ENCODE measurements at regions not wholly inside any gene's neighbourhood (a gene's known extent, or its start where the extent isn't known, plus 50 kb on each side); places are given as distances from the start of the nearest gene placed in this dataset.

DNA sequence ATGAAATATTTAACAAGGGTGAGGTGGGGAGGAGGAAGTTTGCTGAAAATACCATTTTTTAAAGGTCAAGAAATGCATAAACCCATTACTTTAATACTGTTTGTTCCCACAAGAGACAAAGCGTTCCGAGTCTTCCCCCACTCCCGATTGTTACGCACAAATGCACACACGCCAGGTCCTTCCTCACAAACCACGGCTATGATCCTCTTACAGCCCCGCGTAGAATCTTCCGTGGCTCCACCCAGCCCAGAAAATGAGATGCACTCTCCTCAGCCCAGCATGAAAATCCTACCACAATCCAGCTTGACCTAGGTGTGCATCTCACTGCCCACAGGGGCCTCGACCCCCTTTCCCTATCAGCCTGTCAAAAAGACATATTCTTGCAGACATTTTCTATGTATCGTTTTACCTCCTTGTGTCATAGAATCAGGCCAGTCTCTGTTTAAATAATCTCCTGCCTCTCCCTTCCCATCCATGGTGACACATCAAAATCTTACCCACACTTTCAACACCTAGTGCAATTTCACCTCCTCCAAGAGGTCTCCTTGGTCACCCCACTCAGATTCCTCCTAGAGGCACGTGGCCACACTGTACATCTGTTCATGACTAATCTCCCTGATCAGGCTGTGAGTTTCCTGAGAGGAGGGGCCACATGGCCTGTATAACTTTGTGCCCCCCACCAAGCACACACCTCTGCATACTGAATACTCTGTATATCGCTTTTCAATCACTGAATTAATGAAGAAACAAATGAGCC is 491.0 kb upstream of the KLHL29 start:
- TF ChIP-seq TRIM28 (IDR thresholded peaks at IDR 0.05; ENCODE audit: borderline replicate concordance, low read length) (no peak), ZBTB1 (tag by site-specific recombination; IDR thresholded peaks at IDR 0.05) (no peak), ZNF701 (tag by site-specific recombination; IDR thresholded peaks at IDR 0.05) (no peak), ZNF174 (tag by site-specific recombination; IDR thresholded peaks at IDR 0.05) (no peak), ZNF138 (tag by site-specific recombination; IDR thresholded peaks at IDR 0.05; ENCODE audit: borderline replicate concordance) (no peak)

Measured in HEK293 (cell line).